Retinal pigment epithelial cell (primary cell): ENCODE measurements at regions not wholly inside any gene's neighbourhood (a gene's known extent, or its start where the extent isn't known, plus 50 kb on each side); places are given as distances from the start of the nearest gene placed in this dataset.
A peak's percentile ranks its signal among the peaks of the same experiment; 100 is the strongest.

Experiments
- DNase-seq: peaks from one replicate; pipeline ENCODE4 v3.0.0-alpha.2; 2010; ENCODE audit warnings: low read depth
- H3K4me3 ChIP-seq: 2 replicates; pipeline ENCODE4 v1.5.1; 2011; ENCODE audit warnings: mild to moderate bottlenecking, low read length, control low read depth, moderate library complexity
- CTCF ChIP-seq: conservative IDR thresholded peaks from 2 replicates; pipeline ENCODE4 v1.5.1; 2011; ENCODE audit warnings: low read depth, low read length, control low read depth, inconsistent platforms

DNA sequence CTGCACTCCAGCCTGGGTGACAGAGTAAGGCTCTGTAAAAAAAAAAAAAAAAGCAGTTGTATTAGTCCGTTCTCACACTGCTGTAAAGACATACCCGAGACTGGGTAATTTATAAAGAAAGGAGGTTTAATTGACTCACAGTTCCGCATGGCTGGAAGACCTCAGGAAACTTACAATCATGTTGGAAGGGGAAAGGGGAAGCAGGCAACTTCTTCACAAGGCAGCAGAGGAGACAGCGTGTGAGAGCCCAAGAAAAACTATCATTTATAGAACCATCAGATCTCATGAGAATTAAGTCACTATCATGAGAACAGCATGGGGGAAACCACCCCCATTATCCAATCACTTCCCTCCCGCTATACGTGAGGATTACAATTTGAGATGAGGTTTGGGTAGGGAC, 151.7 kb upstream of the NR5A2 start:
- TF ChIP-seq CTCF: no peak
- DNase-seq: no peak
- H3K4me3 ChIP-seq: no peak overlapping the region

GRCh38 chr1:199877526-199878384, 149.8 kb upstream of the NR5A2 start:
- TF ChIP-seq CTCF: no peak
- DNase-seq: no peak
- H3K4me3 ChIP-seq: no peak overlapping the region

DNA sequence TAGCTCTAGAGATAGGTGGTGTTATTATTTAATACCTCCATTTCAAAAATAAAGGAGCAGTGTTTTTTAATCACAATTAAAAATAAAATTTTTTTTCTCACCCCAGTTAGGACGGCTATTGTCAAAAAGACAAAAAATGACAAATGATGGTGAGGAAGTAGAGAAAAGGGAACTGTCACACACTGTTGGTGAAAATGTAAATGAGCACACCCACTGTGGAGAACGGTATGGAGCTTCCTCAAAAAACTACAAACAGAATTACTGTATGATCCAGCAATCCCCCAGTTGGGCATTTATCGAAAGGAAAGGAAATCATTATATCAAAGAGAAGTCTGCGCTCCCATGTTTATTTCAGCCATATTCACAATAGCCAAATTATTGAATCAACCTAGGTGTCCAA, 148.7 kb upstream of the NR5A2 start:
- no peak for DNase-seq
- no peak for TF ChIP-seq CTCF
- no peak overlapping the region for H3K4me3 ChIP-seq

- TF ChIP-seq CTCF: no peak
- H3K4me3 ChIP-seq: no peak overlapping the region
- no peak for DNase-seq
These were observed 128.9 kb upstream of the NR5A2 start for GRCh38 chr1:199898654-199899053.

GRCh38 chr1:199901341-199901740, 126.2 kb upstream of the NR5A2 start:
- no peak for DNase-seq
- H3K4me3 ChIP-seq: no peak overlapping the region
- TF ChIP-seq CTCF: no peak

- no peak overlapping the region for H3K4me3 ChIP-seq
- no peak for TF ChIP-seq CTCF
- DNase-seq: peak; percentile 47
These were observed 120.1 kb upstream of the NR5A2 start for GRCh38 chr1:199907361-199907760.

DNA sequence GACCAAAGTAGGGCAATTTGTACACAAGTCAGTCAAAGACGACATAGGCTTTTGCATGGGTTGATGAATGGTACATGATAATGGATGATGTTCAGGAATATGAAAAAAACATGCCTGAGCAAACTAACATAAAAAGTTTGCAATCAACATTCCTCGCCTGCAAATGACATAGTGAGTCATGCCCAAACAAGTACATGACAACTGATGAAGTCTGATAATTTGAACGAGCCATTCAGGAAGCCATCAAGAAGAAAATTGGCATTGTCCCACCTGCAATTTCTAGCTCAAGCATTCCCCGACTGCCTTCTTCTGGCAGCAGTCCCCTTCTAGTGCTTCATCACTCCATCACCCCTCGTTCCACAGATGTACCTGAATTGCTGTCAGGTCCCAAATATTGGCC, 118.4 kb upstream of the NR5A2 start:
- DNase-seq: no peak
- TF ChIP-seq CTCF: no peak
- H3K4me3 ChIP-seq: no peak overlapping the region
